ENCODE measurements at regions not wholly inside any gene's neighbourhood (a gene's known extent, or its start where the extent isn't known, plus 50 kb on each side); places are given as distances from the start of the nearest gene placed in this dataset.

DNA sequence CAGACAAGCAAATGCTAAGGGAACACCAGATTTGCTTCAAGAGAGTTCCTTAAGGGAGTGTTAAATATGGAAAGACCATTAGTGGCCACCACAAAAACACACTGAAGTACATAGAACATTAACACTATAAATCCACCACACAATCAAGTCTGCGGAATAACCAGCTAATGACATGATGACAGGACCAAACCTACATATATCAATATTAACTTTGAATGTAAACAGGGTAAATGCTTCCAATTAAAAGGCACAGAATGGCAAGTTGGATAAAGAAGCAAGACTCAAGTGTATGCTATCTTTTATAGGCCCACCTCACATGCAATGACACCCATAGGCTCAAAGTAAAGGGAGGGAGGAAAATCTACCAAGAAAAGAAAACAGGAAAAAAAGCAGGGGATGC lies 291.3 kb downstream of the COG6 start:
- POLR2A ChIA-PET = no interaction called here
- Histone ChIP-seq H3K9me1 (ENCODE audit: control insufficient read depth, insufficient read depth, low read length) (no peaks in the 10 kb centered on the region), H3K79me2 (ENCODE audit: control insufficient read depth, insufficient read depth, low read length) (no peaks in the 10 kb centered on the region), H3K27me3 (ENCODE audit: control insufficient read depth in 2 of 2, insufficient read depth in 2 of 2, low read length in 2 of 2) (no peaks in the 10 kb centered on the region), H3K4me1 (replicated peaks in 1 of 2; ENCODE audit: control insufficient read depth in 2 of 2, insufficient read depth in 2 of 2, low read length in 2 of 2) (no peaks in the 10 kb centered on the region), H3K4me2 (ENCODE audit: insufficient read depth, low read length) (no peak overlapping the region), H3K9ac (ENCODE audit: insufficient read depth in 1 of 2, low read depth in 2 of 2, low read length in 2 of 2) (no peak overlapping the region), H3K36me3 (ENCODE audit: control insufficient read depth, insufficient read depth, low read length) (no peaks in the 10 kb centered on the region), H3K4me3 (no peak overlapping the region), H3K9me3 (replicated peaks; ENCODE audit: control insufficient read depth, insufficient read depth, low read depth, low read length) (no peaks in the 10 kb centered on the region), H2AFZ (ENCODE audit: low read depth, low read length) (no peak overlapping the region), H3K27ac (ENCODE audit: extremely low read depth, low read depth, low read length) (no peak overlapping the region), H4K20me1 (replicated peaks; ENCODE audit: control insufficient read depth, insufficient read depth, low read length) (no peaks in the 10 kb centered on the region)
- TF ChIP-seq CREBBP (IDR thresholded peaks at IDR 0.05; ENCODE audit: low read depth, low read length) (no peak), ZNF282 (CRISPR knock-in tag; IDR thresholded peaks at IDR 0.05) (no peak), CBFA2T2 (conservative IDR thresholded peaks at IDR 0.05) (no peak), ZC3H11A (IDR thresholded peaks at IDR 0.05; ENCODE audit: low read depth, low read length) (no peak), ZNF354B (CRISPR knock-in tag; IDR thresholded peaks at IDR 0.05) (no peak), PPARD (CRISPR knock-in tag; IDR thresholded peaks at IDR 0.05) (no peak), ZNF124 (CRISPR knock-in tag; IDR thresholded peaks at IDR 0.05) (no peak), ZNF253 (CRISPR knock-in tag; conservative IDR thresholded peaks at IDR 0.05) (no peak), ARNT (IDR thresholded peaks at IDR 0.05) (no peak), KLF16 (IDR thresholded peaks at IDR 0.05) (no peak), TAL1 (IDR thresholded peaks at IDR 0.05) (no peak), GABPB1 (CRISPR knock-in tag; IDR thresholded peaks at IDR 0.05) (no peak), KHSRP (IDR thresholded peaks at IDR 0.05) (no peak), ZSCAN29 (IDR thresholded peaks at IDR 0.05) (no peak), SMARCA5 (IDR thresholded peaks at IDR 0.05) (no peak), BCOR (IDR thresholded peaks at IDR 0.05) (no peak), GATAD2A (IDR thresholded peaks at IDR 0.05) (no peak), PHF8 (IDR thresholded peaks at IDR 0.05; ENCODE audit: borderline replicate concordance, low read length) (no peak)
- TF ChIP-seq, protein P1, sequence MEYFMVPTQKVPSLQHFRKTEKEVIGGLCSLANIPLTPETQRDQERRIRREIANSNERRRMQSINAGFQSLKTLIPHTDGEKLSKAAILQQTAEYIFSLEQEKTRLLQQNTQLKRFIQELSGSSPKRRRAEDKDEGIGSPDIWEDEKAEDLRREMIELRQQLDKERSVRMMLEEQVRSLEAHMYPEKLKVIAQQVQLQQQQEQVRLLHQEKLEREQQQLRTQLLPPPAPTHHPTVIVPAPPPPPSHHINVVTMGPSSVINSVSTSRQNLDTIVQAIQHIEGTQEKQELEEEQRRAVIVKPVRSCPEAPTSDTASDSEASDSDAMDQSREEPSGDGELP (CRISPR knock-in tag; IDR thresholded peaks at IDR 0.05; ENCODE audit: borderline replicate concordance) = no peak
- TF ChIP-seq, protein P2, sequence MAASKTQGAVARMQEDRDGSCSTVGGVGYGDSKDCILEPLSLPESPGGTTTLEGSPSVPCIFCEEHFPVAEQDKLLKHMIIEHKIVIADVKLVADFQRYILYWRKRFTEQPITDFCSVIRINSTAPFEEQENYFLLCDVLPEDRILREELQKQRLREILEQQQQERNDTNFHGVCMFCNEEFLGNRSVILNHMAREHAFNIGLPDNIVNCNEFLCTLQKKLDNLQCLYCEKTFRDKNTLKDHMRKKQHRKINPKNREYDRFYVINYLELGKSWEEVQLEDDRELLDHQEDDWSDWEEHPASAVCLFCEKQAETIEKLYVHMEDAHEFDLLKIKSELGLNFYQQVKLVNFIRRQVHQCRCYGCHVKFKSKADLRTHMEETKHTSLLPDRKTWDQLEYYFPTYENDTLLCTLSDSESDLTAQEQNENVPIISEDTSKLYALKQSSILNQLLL (CRISPR knock-in tag; IDR thresholded peaks at IDR 0.05; ENCODE audit: borderline replicate concordance) = no peak
- BruUV-seq (replicated peaks) = no TSS peak
- ATAC-seq = no peak
- in situ Hi-C loops (cut with MboI) (no loop called here), intact Hi-C loops (cut with micrococcal nuclease) (loop anchor here (10.0 kb wide), 1 partner anchor 738 kb away; no protein-coding TSS in a partner anchor)
- no peak for DNase-seq (ENCODE audit: extremely low read depth in 1 of 4, low spot score in 3 of 4)
- CTCF ChIA-PET (ENCODE audit: low intra/inter-chr PET ratio) = no interaction called here
- no peak for FAIRE-seq
- 0% methylated on average over 1 of the region's 1 CpG for WGBS (ENCODE audit: insufficient coverage, low coverage, missing lambda C conversion rate)
